MM.1S (cell line): ENCODE measurements at regions not wholly inside any gene's neighbourhood (a gene's known extent, or its start where the extent isn't known, plus 50 kb on each side); places are given as distances from the start of the nearest gene placed in this dataset.

Experiments used
- DNase-seq: peaks from one replicate; pipeline ENCODE4 v3.0.0-alpha.2; 2015
- H2AFZ ChIP-seq: fragments of 300-600 bp; sonication (generic); 2 replicates; pipeline ENCODE4 v1.6.0; 2016; ENCODE audit warnings: antibody characterized with exemption, low read length
- H3F3A ChIP-seq: fragments of 300-600 bp; sonication (generic); 2 replicates; pipeline ENCODE4 v1.6.1; 2016; ENCODE audit warnings: mild to moderate bottlenecking, antibody characterized with exemption, low read length, moderate library complexity, mixed read lengths; ENCODE audit not compliant: insufficient read depth
- H3K27ac ChIP-seq: fragments of 300-600 bp; sonication (generic); 2 replicates; pipeline ENCODE4 v1.5.1; 2016; ENCODE audit warnings: mild to moderate bottlenecking, low read length
- H3K27me3 ChIP-seq: fragments of 300-600 bp; sonication (generic); replicated peaks from 2 replicates; pipeline ENCODE4 v1.6.0; 2016; ENCODE audit warnings: low read length; ENCODE audit not compliant: insufficient read depth
- H3K36me3 ChIP-seq: fragments of 300-600 bp; sonication (generic); replicated peaks from 2 replicates; pipeline ENCODE4 v1.6.1; 2016; ENCODE audit warnings: mild to moderate bottlenecking, low read length, mixed read lengths; ENCODE audit not compliant: insufficient read depth
- H3K4me1 ChIP-seq: fragments of 300-600 bp; sonication (generic); 2 replicates; pipeline ENCODE4 v1.6.1; 2016; ENCODE audit warnings: low read length, mixed read lengths
- H3K4me2 ChIP-seq: fragments of 300-600 bp; sonication (generic); 2 replicates; pipeline ENCODE4 v1.6.0; 2016; ENCODE audit warnings: low read depth, low read length
- H3K4me3 ChIP-seq: fragments of 300-600 bp; sonication (generic); 2 replicates; pipeline ENCODE4 v1.5.1; 2016; ENCODE audit warnings: low read length, mixed read lengths
- H3K79me2 ChIP-seq: fragments of 300-600 bp; sonication (generic); 2 replicates; pipeline ENCODE4 v1.6.1; 2016; ENCODE audit warnings: mixed run types, low read length, mixed read lengths
- H3K9ac ChIP-seq: fragments of 300-600 bp; sonication (generic); 2 replicates; pipeline ENCODE4 v1.6.1; 2016; ENCODE audit warnings: low read length, mixed read lengths
- H3K9me2 ChIP-seq: fragments of 300-600 bp; sonication (generic); replicated peaks from 2 replicates; pipeline ENCODE4 v1.6.1; 2016; ENCODE audit warnings: mild to moderate bottlenecking, low read length, mixed read lengths; ENCODE audit not compliant: insufficient read depth
- H3K9me3 ChIP-seq: fragments of 300-600 bp; sonication (generic); replicated peaks from 2 replicates; pipeline ENCODE4 v1.6.1; 2016; ENCODE audit warnings: mild to moderate bottlenecking, low read length, mixed read lengths; ENCODE audit not compliant: insufficient read depth
- H4K20me1 ChIP-seq: fragments of 300-600 bp; sonication (generic); 2 replicates; pipeline ENCODE4 v1.6.1; 2016; ENCODE audit warnings: mild to moderate bottlenecking, low read length, moderate library complexity, mixed read lengths; ENCODE audit not compliant: insufficient read depth
- CTCF ChIP-seq: fragments of 300-600 bp; sonication (generic); IDR thresholded peaks from 2 replicates; pipeline ENCODE4 v1.5.1; 2016; ENCODE audit warnings: antibody characterized with exemption, low read length, mixed read lengths
- EZH2 ChIP-seq: fragments of 300-600 bp; sonication (generic); optimal IDR thresholded peaks from 2 replicates; pipeline ENCODE3; 2017; ENCODE audit warnings: low read depth, mild to moderate bottlenecking, antibody characterized with exemption, low read length, mixed read lengths
- EZH2phosphoT487 ChIP-seq: fragments of 300-600 bp; sonication (generic); IDR thresholded peaks from 2 replicates; pipeline ENCODE4 v1.6.1; 2018; ENCODE audit warnings: antibody characterized with exemption, low read length

GRCh38 chr5:20347334-20347733 lies 359.3 kb upstream of the CDH18 start:
- Histone ChIP-seq H3K79me2 (no peaks in the 10 kb centered on the region), H3K27ac (no peak overlapping the region), H3K4me2 (no peak overlapping the region), H4K20me1 (no peaks in the 10 kb centered on the region), H3K36me3 (no peaks in the 10 kb centered on the region), H3K27me3 (no peaks in the 10 kb centered on the region), H3K9ac (no peak overlapping the region), H3K4me3 (no peak overlapping the region), H3K9me3 (no peaks in the 10 kb centered on the region), H2AFZ (no peak overlapping the region), H3K4me1 (no peaks in the 10 kb centered on the region), H3K9me2 (no peaks in the 10 kb centered on the region), H3F3A (no peaks in the 10 kb centered on the region)
- DNase-seq = no peak
- no peak for TF ChIP-seq EZH2phosphoT487
- TF ChIP-seq EZH2 = no peak
- no peak for TF ChIP-seq CTCF

GRCh38 chr5:20340126-20340525 lies 352.1 kb upstream of the CDH18 start:
- no peak overlapping the region for H2AFZ ChIP-seq
- H3K36me3 ChIP-seq = no peaks in the 10 kb centered on the region
- no peak overlapping the region for H3K9ac ChIP-seq
- no peaks in the 10 kb centered on the region for H3K9me3 ChIP-seq
- H3K79me2 ChIP-seq = no peaks in the 10 kb centered on the region
- no peaks in the 10 kb centered on the region for H3F3A ChIP-seq
- H3K4me2 ChIP-seq = no peak overlapping the region
- no peak overlapping the region for H3K4me3 ChIP-seq
- TF ChIP-seq EZH2 (no peak), CTCF (no peak), EZH2phosphoT487 (no peak)
- no peak for DNase-seq
- H3K27me3 ChIP-seq = no peaks in the 10 kb centered on the region
- H3K27ac ChIP-seq = no peak overlapping the region
- H3K9me2 ChIP-seq = no peaks in the 10 kb centered on the region
- H4K20me1 ChIP-seq = no peaks in the 10 kb centered on the region
- H3K4me1 ChIP-seq = no peaks in the 10 kb centered on the region

GRCh38 chr5:20335978-20336377 lies 348.0 kb upstream of the CDH18 start:
- no peak for DNase-seq
- Histone ChIP-seq H3F3A (no peaks in the 10 kb centered on the region), H3K9me3 (no peaks in the 10 kb centered on the region), H3K79me2 (no peaks in the 10 kb centered on the region), H3K9me2 (no peaks in the 10 kb centered on the region), H3K4me3 (no peak overlapping the region), H2AFZ (no peak overlapping the region), H3K36me3 (no peaks in the 10 kb centered on the region), H3K27ac (no peak overlapping the region), H3K27me3 (no peaks in the 10 kb centered on the region), H3K4me2 (no peak overlapping the region), H4K20me1 (no peaks in the 10 kb centered on the region), H3K4me1 (no peaks in the 10 kb centered on the region), H3K9ac (no peak overlapping the region)
- TF ChIP-seq CTCF (no peak), EZH2phosphoT487 (no peak)

- Histone ChIP-seq H3K9me3 (no peaks in the 10 kb centered on the region), H3K4me2 (no peak overlapping the region), H4K20me1 (no peaks in the 10 kb centered on the region), H3K36me3 (no peaks in the 10 kb centered on the region), H3K9ac (no peak overlapping the region), H2AFZ (no peak overlapping the region), H3K79me2 (no peaks in the 10 kb centered on the region), H3F3A (no peaks in the 10 kb centered on the region), H3K27ac (no peak overlapping the region), H3K4me3 (no peak overlapping the region), H3K9me2 (no peaks in the 10 kb centered on the region), H3K4me1 (no peaks in the 10 kb centered on the region), H3K27me3 (no peaks in the 10 kb centered on the region)
- TF ChIP-seq EZH2phosphoT487 (no peak), CTCF (no peak), EZH2 (no peak)
- DNase-seq = no peak
Measured at GRCh38 chr5:20331826-20332225, 343.8 kb upstream of the CDH18 start.
